ENCODE measurements at regions not wholly inside any gene's neighbourhood (a gene's known extent, or its start where the extent isn't known, plus 50 kb on each side); places are given as distances from the start of the nearest gene placed in this dataset.

DNA sequence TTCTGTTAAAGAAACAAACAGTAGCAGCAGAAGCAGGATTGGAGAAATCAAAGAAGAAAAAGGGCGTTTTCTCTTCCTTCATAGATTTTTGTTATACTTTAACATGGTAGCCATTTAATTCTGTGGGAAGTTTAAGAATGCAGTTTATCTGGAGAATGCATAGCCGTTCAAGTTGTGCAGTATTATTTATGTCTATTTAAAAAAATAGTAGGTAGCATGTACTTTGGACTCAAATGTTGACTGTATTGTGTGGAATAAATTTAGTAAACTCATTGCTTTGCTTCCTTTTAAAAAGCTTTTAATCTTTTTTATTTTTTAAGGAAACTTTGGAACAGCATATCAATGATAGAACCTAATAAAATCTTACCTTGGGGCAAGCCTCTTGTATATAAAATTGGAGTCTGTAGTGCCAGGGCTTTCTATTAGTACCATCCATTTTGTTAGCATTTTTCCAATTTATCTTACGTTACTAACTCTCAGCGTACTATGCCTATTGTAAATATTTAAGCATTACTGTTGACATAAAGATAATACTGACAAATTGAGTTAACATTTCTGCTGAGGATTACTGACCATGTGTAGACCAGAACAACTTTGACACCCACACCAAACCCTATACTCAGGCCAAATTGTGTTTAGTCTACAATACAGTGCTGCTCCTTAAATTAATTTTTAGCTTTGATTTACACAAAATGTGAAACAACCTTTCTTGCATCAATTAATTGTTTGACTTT is 291.1 kb downstream of the NNT start:
- Histone ChIP-seq H3K4me1 (ENCODE audit: insufficient read depth) (no peaks in the 10 kb centered on the region), H3K27me3 (replicated peaks; ENCODE audit: insufficient read depth) (no peaks in the 10 kb centered on the region)

DNA sequence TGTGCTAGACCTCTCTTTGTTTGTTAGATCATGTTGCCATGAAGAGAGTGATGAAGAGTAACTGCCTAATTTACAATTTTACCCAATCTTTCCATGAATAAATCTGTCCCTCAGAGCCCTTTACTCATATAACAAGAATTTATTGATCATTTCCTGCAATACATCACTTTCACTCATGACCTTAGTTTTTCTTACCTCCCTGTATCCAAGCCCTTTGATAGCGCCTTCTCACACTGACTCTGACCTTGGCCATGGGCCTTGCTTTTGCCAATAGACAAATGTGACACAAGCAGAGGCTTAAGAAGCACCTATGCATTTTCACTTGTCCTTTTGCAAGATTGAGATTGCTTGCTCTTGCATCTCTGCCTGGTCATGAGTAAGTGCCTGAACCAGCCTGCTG is 288.1 kb downstream of the NNT start:
- Histone ChIP-seq H4K20me1 (ENCODE audit: insufficient read depth) (no peaks in the 10 kb centered on the region), H3K9ac (no peak overlapping the region), H3K79me2 (ENCODE audit: insufficient read depth) (no peaks in the 10 kb centered on the region), H3K4me1 (ENCODE audit: insufficient read depth) (no peaks in the 10 kb centered on the region), H3K9me3 (ENCODE audit: low read depth) (no peaks in the 10 kb centered on the region), H3K27ac (no peak overlapping the region), H3K27me3 (replicated peaks; ENCODE audit: insufficient read depth) (no peaks in the 10 kb centered on the region), H3K9me2 (ENCODE audit: insufficient read depth) (no peaks in the 10 kb centered on the region), H3K36me3 (ENCODE audit: low read depth) (no peaks in the 10 kb centered on the region), H3F3A (ENCODE audit: insufficient read depth) (no peaks in the 10 kb centered on the region), H2AFZ (no peak overlapping the region), H3K4me2 (ENCODE audit: unreplicated experiment) (no peak overlapping the region), H3K4me3 (no peak overlapping the region)
- 59 to 70% methylated on average over 1 of the region's 1 CpG for WGBS, 2 experiments (ENCODE audit: low coverage in 1 of 2, low lambda C conversion rate in 2 of 2, missing lambda C conversion rate in 2 of 2)
- DNase-seq: no peak
- no peak for TF ChIP-seq EZH2phosphoT487 (IDR thresholded peaks at IDR 0.05; ENCODE audit: insufficient read depth, low read depth)
- no peak for TF ChIP-seq EZH2 (IDR thresholded peaks at IDR 0.05; ENCODE audit: insufficient read depth, poor library complexity, severe bottlenecking)
- in situ Hi-C loops (cut with MboI): no loop called here

More for the DNA sequence above, 291.1 kb downstream of the NNT start:
- TF ChIP-seq EZH2 (IDR thresholded peaks at IDR 0.05; ENCODE audit: insufficient read depth, poor library complexity, severe bottlenecking): no peak
- no peak for TF ChIP-seq EZH2phosphoT487 (IDR thresholded peaks at IDR 0.05; ENCODE audit: insufficient read depth, low read depth)
- H3K9me3 ChIP-seq (ENCODE audit: low read depth): no peaks in the 10 kb centered on the region
- no peaks in the 10 kb centered on the region for H4K20me1 ChIP-seq (ENCODE audit: insufficient read depth)
- no peak overlapping the region for H2AFZ ChIP-seq
- no peak overlapping the region for H3K27ac ChIP-seq
- H3F3A ChIP-seq (ENCODE audit: insufficient read depth): no peaks in the 10 kb centered on the region
- no peaks in the 10 kb centered on the region for H3K36me3 ChIP-seq (ENCODE audit: low read depth)
- in situ Hi-C loops (cut with MboI): no loop called here
- H3K4me2 ChIP-seq (ENCODE audit: unreplicated experiment): no peak overlapping the region
- DNase-seq: no peak
- WGBS, 2 experiments (ENCODE audit: low coverage in 1 of 2, low lambda C conversion rate in 2 of 2, missing lambda C conversion rate in 2 of 2): 39 to 42% methylated on average over 4 of the region's 4 CpGs
- no peak overlapping the region for H3K9ac ChIP-seq
- no peak overlapping the region for H3K4me3 ChIP-seq
- no peaks in the 10 kb centered on the region for H3K79me2 ChIP-seq (ENCODE audit: insufficient read depth)
- H3K9me2 ChIP-seq (ENCODE audit: insufficient read depth): no peaks in the 10 kb centered on the region

DNA sequence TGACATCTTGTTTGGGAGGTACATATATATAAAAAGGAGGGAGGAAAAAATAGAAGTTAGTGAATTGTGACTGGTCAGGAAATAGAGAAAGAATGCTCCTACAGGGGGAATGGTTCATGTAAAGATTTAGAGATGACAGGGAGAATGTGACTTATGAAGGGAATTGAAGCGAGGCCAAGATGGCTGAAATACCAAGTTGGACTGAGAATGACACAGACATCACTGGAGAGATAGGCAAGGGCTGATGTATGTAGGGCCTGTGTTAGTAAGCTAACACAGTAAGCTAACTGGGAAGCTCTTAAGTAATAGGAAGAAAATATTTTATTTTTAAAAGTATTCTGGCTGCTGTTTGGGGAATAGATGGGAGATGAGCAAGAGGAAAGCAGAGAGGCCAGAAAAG is 286.3 kb downstream of the NNT start:
- 0 to 11% methylated on average over 1 of the region's 1 CpG for WGBS, 2 experiments (ENCODE audit: low coverage in 1 of 2, low lambda C conversion rate in 2 of 2, missing lambda C conversion rate in 2 of 2)
- Histone ChIP-seq H4K20me1 (ENCODE audit: insufficient read depth) (no peaks in the 10 kb centered on the region), H3K9me2 (ENCODE audit: insufficient read depth) (no peaks in the 10 kb centered on the region), H3K79me2 (ENCODE audit: insufficient read depth) (no peaks in the 10 kb centered on the region), H3K4me3 (no peak overlapping the region), H3K4me1 (ENCODE audit: insufficient read depth) (no peaks in the 10 kb centered on the region), H3F3A (ENCODE audit: insufficient read depth) (no peaks in the 10 kb centered on the region), H3K27ac (no peak overlapping the region), H3K27me3 (replicated peaks; ENCODE audit: insufficient read depth) (no peaks in the 10 kb centered on the region), H3K36me3 (ENCODE audit: low read depth) (no peaks in the 10 kb centered on the region), H3K4me2 (ENCODE audit: unreplicated experiment) (no peak overlapping the region), H3K9me3 (ENCODE audit: low read depth) (no peaks in the 10 kb centered on the region), H2AFZ (no peak overlapping the region), H3K9ac (no peak overlapping the region)
- no peak for DNase-seq
- no peak for TF ChIP-seq EZH2 (IDR thresholded peaks at IDR 0.05; ENCODE audit: insufficient read depth, poor library complexity, severe bottlenecking)
- TF ChIP-seq EZH2phosphoT487 (IDR thresholded peaks at IDR 0.05; ENCODE audit: insufficient read depth, low read depth): no peak
- in situ Hi-C loops (cut with MboI): no loop called here

- Histone ChIP-seq H3K27me3 (replicated peaks; ENCODE audit: insufficient read depth) (0 out of 2 replicates have a peak, but pooled peaks cover 3% of the 10 kb centered on the region), H2AFZ (no peak overlapping the region), H3K4me1 (ENCODE audit: insufficient read depth) (no peaks in the 10 kb centered on the region), H3K27ac (no peak overlapping the region), H3K9me3 (ENCODE audit: low read depth) (no peaks in the 10 kb centered on the region), H3K79me2 (ENCODE audit: insufficient read depth) (no peaks in the 10 kb centered on the region), H4K20me1 (ENCODE audit: insufficient read depth) (no peaks in the 10 kb centered on the region), H3K9me2 (ENCODE audit: insufficient read depth) (no peaks in the 10 kb centered on the region), H3K4me3 (no peak overlapping the region), H3K9ac (no peak overlapping the region), H3F3A (ENCODE audit: insufficient read depth) (no peaks in the 10 kb centered on the region), H3K4me2 (ENCODE audit: unreplicated experiment) (no peak overlapping the region), H3K36me3 (ENCODE audit: low read depth) (no peaks in the 10 kb centered on the region)
- no peak for DNase-seq
- in situ Hi-C loops (cut with MboI): no loop called here
- TF ChIP-seq EZH2 (IDR thresholded peaks at IDR 0.05; ENCODE audit: insufficient read depth, poor library complexity, severe bottlenecking) (no peak), EZH2phosphoT487 (IDR thresholded peaks at IDR 0.05; ENCODE audit: insufficient read depth, low read depth) (no peak)
- WGBS, 2 experiments (ENCODE audit: low coverage in 1 of 2, low lambda C conversion rate in 2 of 2, missing lambda C conversion rate in 2 of 2): 20 to 21% methylated on average over 1 of the region's 1 CpG
These were observed 272.8 kb downstream of the NNT start for GRCh38 chr5:43875741-43876140.
